HG03097 (cell line): ENCODE measurements at regions not wholly inside any gene's neighbourhood (a gene's known extent, or its start where the extent isn't known, plus 50 kb on each side); places are given as distances from the start of the nearest gene placed in this dataset.
A peak's percentile ranks its signal among the peaks of the same experiment; 100 is the strongest.
"Not testable (repeated sequence)": the region's sequence is repeated elsewhere in the genome, so short reads cannot be mapped to it uniquely, and the experiment has no call there.

Source experiments
- ATAC-seq: cut with Tn5 transposase; IDR thresholded peaks from one replicate; pipeline ENCODE4 v1.9.1; 2021; ENCODE audit not compliant: unreplicated experiment, low FRiP score

- no peak for ATAC-seq
These were observed 161.3 kb upstream of the CAND1 start for GRCh38 chr12:67107751-67108269.

DNA sequence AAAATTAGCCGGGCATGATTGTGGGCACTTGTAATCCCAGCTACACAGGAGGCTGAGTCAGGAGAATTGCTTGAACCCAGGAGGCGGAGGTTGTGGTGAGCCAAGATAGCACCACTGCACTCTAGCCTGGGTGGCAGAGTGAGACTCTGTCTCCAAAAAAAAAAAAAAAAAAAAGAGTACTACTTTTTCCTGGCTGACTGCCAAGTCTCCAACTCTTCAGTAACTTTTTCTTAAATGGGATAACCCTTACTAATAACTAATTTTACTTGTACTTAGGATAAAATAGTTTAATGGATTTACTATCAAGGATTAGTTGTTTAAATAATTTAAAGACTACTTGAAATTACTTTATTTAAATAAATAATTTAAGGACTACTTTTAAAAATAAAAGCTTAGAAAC, 158.8 kb upstream of the CAND1 start:
- not testable (repeated sequence) for ATAC-seq

DNA sequence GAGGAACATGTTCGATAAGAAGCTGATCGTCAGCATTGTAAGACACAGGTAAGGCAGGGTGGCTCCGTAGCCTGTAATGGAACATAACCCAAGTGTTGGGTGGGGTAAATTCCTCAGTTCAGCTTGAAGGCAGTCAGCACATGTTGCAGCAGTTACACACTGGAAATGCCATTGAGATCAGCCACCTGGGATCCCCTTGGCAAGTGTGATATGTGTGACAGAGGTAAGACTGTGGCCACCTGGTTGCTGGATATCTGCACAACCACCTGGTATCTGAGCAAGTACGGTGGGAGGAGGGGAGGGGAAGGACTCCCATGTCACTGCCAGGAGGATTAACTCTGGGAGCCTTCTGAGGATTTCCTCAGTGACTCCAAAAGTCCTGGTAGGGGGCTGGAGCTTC, 158.0 kb upstream of the CAND1 start:
- ATAC-seq = no peak

DNA sequence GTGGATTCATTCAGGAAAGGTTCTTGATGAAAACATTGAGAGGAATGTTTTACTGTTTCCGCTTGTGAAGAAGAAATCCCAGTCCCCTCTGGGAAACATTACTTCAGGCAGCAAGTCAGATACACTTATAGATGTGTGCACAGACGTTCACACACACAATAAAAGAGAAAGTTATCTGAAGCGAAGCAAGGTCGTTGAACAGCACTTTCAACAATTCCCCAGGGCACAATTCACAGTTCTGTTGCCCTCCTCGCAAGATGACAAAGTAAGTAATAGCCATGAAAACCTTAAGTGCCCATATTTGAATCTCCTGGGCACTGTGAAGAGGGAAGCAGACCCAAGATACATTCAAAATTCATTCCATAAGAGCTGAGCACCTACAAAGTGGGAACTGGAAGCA, 156.6 kb upstream of the CAND1 start:
- no peak for ATAC-seq

DNA sequence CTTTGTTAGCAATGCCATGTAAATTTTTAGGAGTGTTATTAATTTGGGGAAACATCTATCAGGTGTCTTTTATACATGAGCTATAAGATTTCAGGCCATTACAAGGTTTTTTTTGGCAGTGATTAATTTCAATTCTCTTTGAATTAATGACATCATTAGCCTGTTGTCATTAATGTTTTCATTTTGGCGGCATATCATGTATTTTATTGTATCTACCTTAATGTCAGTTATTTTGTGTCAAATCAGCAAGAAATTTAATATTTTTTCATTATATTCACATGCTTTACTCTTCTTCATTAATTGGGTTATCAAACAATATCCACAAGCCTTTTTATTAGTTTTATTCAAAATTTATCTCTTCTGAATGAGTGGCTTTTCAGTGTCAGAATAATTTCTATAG, 153.0 kb upstream of the CAND1 start:
- no peak for ATAC-seq

GRCh38 chr12:67122584-67122983, 146.6 kb upstream of the CAND1 start:
- ATAC-seq = no peak

- ATAC-seq = no peak
These were observed 131.9 kb upstream of the CAND1 start for GRCh38 chr12:67137256-67137655.

GRCh38 chr12:67141296-67142018, 127.7 kb upstream of the CAND1 start:
- no peak for ATAC-seq

- no peak for ATAC-seq
These were observed 123.5 kb upstream of the CAND1 start for GRCh38 chr12:67145692-67146091.

DNA sequence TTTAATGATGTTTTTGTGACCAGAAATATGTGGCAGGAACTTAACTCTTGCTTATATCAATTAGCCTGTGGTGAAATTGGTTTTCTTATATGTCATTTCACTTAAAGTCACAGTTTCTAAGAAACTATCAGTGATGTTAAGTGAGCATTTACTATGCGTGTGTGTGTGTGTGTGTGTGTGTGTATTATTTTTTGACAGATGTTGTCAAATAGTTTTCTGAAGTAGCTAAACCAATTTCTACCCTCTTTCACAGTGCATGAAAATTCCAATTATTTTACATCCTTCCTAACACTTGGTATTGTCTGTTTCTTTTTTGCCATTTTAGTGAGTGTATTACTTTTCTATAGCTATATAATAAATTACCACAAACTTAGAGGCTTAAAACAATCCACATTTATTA, 122.1 kb upstream of the CAND1 start:
- ATAC-seq = no peak

GRCh38 chr12:67147447-67147846, 121.7 kb upstream of the CAND1 start:
- ATAC-seq = no peak

GRCh38 chr12:67148265-67148664, 120.9 kb upstream of the CAND1 start:
- ATAC-seq = no peak

DNA sequence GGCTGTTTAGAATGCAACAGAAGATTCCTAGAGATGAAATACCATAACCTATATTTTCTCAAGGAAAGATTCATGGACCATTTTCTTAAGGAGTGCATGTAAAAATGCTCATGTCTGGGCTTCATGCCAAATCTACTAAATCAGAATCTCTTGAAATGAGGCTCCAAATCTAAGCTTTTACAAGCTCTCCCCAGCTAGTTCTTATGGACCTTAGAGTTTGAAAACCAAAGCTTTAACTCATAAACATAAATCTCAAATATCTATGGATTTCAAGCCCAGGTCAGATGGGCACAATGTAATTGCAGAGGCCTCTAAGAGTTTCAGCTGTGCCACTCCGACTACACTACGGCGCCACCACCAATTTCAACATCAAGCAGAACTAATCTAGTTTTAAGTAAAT, 117.3 kb upstream of the CAND1 start:
- no peak for ATAC-seq

GRCh38 chr12:67152451-67152850, 116.7 kb upstream of the CAND1 start:
- no peak for ATAC-seq

- ATAC-seq = no peak
These were observed 114.3 kb upstream of the CAND1 start for GRCh38 chr12:67154901-67155300.

DNA sequence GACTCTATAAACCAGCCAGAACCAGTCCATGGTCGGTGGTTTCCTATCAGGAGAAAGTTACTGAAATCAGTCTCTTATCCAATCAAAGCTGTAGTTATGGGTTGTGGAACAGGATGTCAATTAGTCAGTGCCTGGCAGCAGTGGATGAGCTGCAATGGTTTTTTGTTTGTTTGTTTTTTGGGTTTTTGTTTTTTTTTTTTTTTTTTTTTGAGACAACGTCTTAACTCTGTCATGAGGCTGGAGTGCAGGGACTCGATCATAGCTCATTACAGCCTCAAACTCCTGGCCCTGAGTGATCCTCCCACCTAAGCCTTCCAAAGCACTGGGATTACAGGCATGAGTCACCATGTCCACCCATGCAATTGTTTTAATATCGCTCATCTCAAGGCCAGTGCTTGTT, 113.3 kb upstream of the CAND1 start:
- ATAC-seq = no peak

DNA sequence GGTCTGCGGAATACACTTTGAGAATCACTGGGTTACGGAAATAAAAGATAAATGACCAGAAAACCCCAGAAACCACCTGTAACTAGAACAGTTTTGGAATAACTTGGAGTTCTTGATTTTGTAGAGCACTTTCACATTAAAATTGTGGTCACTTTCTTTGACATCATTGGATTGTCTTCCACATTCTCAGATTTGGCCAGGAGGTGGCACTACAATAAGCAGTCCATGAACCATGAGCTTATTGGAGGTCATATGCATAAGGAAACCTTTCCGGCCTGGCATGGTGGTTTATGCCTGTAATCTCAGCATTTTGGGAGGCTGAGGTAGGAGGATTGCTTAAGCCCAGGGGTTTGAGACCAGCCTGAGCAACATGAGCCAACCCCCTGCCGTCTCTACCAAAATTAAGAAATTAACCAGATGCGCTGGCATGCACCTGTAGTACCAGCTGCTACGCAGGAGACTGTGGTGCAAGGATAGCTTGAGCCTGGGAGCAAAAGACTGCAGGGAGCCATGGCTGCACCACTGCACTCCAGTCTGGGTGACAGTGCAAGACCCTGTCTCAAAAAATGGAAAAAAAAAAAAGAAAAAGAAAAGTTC, 107.7 kb upstream of the CAND1 start:
- ATAC-seq = peak; percentile 52

DNA sequence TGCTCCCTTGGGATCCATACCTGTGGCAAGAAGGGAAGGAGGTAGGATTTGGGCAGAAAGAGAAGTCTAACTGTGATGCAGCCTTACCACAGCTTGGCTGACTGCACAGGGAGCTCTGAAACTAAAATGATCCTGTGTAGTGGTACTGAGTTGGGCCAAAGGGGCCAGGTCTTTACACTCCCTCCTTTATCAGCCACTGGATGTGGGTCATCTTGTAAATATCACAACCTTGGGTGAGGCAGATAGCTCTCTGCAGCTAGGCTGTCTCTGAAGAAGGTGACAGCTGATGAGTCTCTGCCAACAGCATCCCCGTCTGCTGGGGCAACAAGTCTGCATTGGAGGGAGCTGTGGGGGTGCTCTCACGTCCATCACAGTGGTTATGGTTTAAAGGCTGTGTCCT, 95.9 kb upstream of the CAND1 start:
- no peak for ATAC-seq

GRCh38 chr12:67182551-67182950, 86.6 kb upstream of the CAND1 start:
- ATAC-seq = no peak

GRCh38 chr12:67193704-67194103, 75.5 kb upstream of the CAND1 start:
- ATAC-seq = no peak

- ATAC-seq = no peak
These were observed 68.8 kb upstream of the CAND1 start for GRCh38 chr12:67200386-67200785.

- no peak for ATAC-seq
These were observed 67.0 kb upstream of the CAND1 start for GRCh38 chr12:67202011-67202677.
